Neural crest cell (in vitro differentiated cells): ENCODE measurements at regions not wholly inside any gene's neighbourhood (a gene's known extent, or its start where the extent isn't known, plus 50 kb on each side); places are given as distances from the start of the nearest gene placed in this dataset.

Experiments
- DNase-seq: peaks from one replicate; pipeline ENCODE4 v3.0.0; 2021; ENCODE audit warnings: low read depth, mixed read lengths, low spot score
- H3K27ac Mint-ChIP-seq: one replicate; pipeline ENCODE4 v1.8.0; 2021; ENCODE audit warnings: mild to moderate bottlenecking, mixed read lengths; ENCODE audit not compliant: unreplicated experiment
- H3K27me3 Mint-ChIP-seq: 2 replicates; pipeline ENCODE4 v1.8.0; 2021; ENCODE audit warnings: low read depth, mild to moderate bottlenecking, mixed read lengths
- H3K36me3 Mint-ChIP-seq: 2 replicates; pipeline ENCODE4 v1.8.0; 2021; ENCODE audit warnings: low read depth, mild to moderate bottlenecking, mixed read lengths
- H3K4me1 Mint-ChIP-seq: 2 replicates; pipeline ENCODE4 v1.8.0; 2021; ENCODE audit warnings: mixed read lengths
- H3K4me3 Mint-ChIP-seq: one replicate; pipeline ENCODE4 v1.8.0; 2021; ENCODE audit warnings: mild to moderate bottlenecking, mixed read lengths
- H3K9me3 Mint-ChIP-seq: 2 replicates; pipeline ENCODE4 v1.8.0; 2021; ENCODE audit warnings: mixed read lengths
- CTCF ChIP-seq: fragments of 200-600 bp; sonication (generic); conservative IDR thresholded peaks from 2 replicates; pipeline ENCODE4 v1.5.0; 2021; ENCODE audit warnings: antibody characterized with exemption, mild to moderate bottlenecking

GRCh38 chr5:143691287-143691944, 120.5 kb upstream of the HMHB1 start:
- H3K27me3 Mint-ChIP-seq: no peaks in the 10 kb centered on the region
- H3K4me1 Mint-ChIP-seq: no peaks in the 10 kb centered on the region
- TF ChIP-seq CTCF: no peak
- peaks cover 2% of the 10 kb centered on the region for H3K9me3 Mint-ChIP-seq
- H3K27ac Mint-ChIP-seq: no peak overlapping the region
- no peak for DNase-seq
- H3K4me3 Mint-ChIP-seq: no peak overlapping the region
- peaks cover 2% of the 10 kb centered on the region for H3K36me3 Mint-ChIP-seq

- TF ChIP-seq CTCF: no peak
- Mint-ChIP-seq H3K27ac (no peak overlapping the region), H3K27me3 (no peaks in the 10 kb centered on the region), H3K4me3 (no peak overlapping the region), H3K9me3 (peaks cover 4% of the 10 kb centered on the region), H3K36me3 (peaks cover 2% of the 10 kb centered on the region), H3K4me1 (no peaks in the 10 kb centered on the region)
- no peak for DNase-seq
Measured at GRCh38 chr5:143687604-143688003, 124.4 kb upstream of the HMHB1 start.

- Mint-ChIP-seq H3K4me1 (no peaks in the 10 kb centered on the region), H3K27ac (no peak overlapping the region), H3K4me3 (no peak overlapping the region), H3K27me3 (no peaks in the 10 kb centered on the region), H3K9me3 (peaks cover 4% of the 10 kb centered on the region), H3K36me3 (no peaks in the 10 kb centered on the region)
- TF ChIP-seq CTCF: no peak
- no peak for DNase-seq
Measured at GRCh38 chr5:143685246-143685815, 126.6 kb upstream of the HMHB1 start.

GRCh38 chr5:143683459-143683858, 128.5 kb upstream of the HMHB1 start:
- H3K27me3 Mint-ChIP-seq: no peaks in the 10 kb centered on the region
- H3K4me3 Mint-ChIP-seq: no peak overlapping the region
- DNase-seq: no peak
- TF ChIP-seq CTCF: no peak
- H3K36me3 Mint-ChIP-seq: no peaks in the 10 kb centered on the region
- H3K4me1 Mint-ChIP-seq: no peaks in the 10 kb centered on the region
- peaks cover 2% of the 10 kb centered on the region for H3K9me3 Mint-ChIP-seq
- no peak overlapping the region for H3K27ac Mint-ChIP-seq

GRCh38 chr5:143682929-143683386, 129.0 kb upstream of the HMHB1 start:
- no peaks in the 10 kb centered on the region for H3K36me3 Mint-ChIP-seq
- no peaks in the 10 kb centered on the region for H3K4me1 Mint-ChIP-seq
- H3K27me3 Mint-ChIP-seq: no peaks in the 10 kb centered on the region
- no peak overlapping the region for H3K27ac Mint-ChIP-seq
- DNase-seq: no peak
- TF ChIP-seq CTCF: no peak
- H3K4me3 Mint-ChIP-seq: no peak overlapping the region
- peaks cover 2% of the 10 kb centered on the region for H3K9me3 Mint-ChIP-seq
